ENCODE measurements at regions not wholly inside any gene's neighbourhood (a gene's known extent, or its start where the extent isn't known, plus 50 kb on each side); places are given as distances from the start of the nearest gene placed in this dataset.

DNA sequence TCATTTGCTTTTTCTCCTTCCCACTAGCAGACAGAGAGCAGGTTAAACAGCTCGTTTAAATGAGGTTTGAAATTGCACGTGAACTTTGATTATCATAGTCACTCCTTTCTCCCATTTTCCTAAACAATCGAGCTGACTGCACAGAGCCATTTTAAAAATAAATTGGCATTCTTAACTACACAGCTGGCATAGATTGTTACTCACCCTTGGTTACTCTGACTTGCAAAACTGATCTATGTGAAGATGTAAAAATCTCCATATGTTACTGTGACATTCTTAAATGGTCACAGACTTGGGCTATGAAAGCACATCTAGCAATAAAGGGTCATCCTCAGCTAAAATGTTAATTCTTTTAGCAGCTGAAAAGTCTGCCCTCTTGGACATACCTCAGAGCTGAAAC, 368.5 kb downstream of the DTWD2 start:
- TF ChIP-seq, protein P1, sequence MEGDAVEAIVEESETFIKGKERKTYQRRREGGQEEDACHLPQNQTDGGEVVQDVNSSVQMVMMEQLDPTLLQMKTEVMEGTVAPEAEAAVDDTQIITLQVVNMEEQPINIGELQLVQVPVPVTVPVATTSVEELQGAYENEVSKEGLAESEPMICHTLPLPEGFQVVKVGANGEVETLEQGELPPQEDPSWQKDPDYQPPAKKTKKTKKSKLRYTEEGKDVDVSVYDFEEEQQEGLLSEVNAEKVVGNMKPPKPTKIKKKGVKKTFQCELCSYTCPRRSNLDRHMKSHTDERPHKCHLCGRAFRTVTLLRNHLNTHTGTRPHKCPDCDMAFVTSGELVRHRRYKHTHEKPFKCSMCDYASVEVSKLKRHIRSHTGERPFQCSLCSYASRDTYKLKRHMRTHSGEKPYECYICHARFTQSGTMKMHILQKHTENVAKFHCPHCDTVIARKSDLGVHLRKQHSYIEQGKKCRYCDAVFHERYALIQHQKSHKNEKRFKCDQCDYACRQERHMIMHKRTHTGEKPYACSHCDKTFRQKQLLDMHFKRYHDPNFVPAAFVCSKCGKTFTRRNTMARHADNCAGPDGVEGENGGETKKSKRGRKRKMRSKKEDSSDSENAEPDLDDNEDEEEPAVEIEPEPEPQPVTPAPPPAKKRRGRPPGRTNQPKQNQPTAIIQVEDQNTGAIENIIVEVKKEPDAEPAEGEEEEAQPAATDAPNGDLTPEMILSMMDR (IDR thresholded peaks at IDR 0.05), result no peak
- no peak for TF ChIP-seq ZFX (IDR thresholded peaks at IDR 0.05; ENCODE audit: borderline replicate concordance)

All from 22Rv1 (cell line).